OCI-LY1 (cell line): ENCODE measurements at regions not wholly inside any gene's neighbourhood (a gene's known extent, or its start where the extent isn't known, plus 50 kb on each side); places are given as distances from the start of the nearest gene placed in this dataset.

ENCODE experiments used
- H2AFZ ChIP-seq: fragments of 200-600 bp; sonication (generic), shearing (Covaris generic); 2 replicates; pipeline ENCODE4 v1.6.0; 2014; ENCODE audit warnings: antibody characterized with exemption, mild to moderate bottlenecking, low read length
- H3F3A ChIP-seq: fragments of 200-600 bp; sonication (generic), shearing (Covaris generic); 2 replicates; pipeline ENCODE4 v1.6.0; 2014; ENCODE audit warnings: mild to moderate bottlenecking, antibody characterized with exemption, low read length, moderate library complexity; ENCODE audit not compliant: insufficient read depth
- H3K27ac ChIP-seq: fragments of 200-600 bp; sonication (generic); 2 replicates; pipeline ENCODE4 v1.5.1; 2014; ENCODE audit warnings: low read length, mixed run types, mild to moderate bottlenecking, low read depth; ENCODE audit not compliant: poor library complexity, severe bottlenecking
- H3K27me3 ChIP-seq: fragments of 200-600 bp; sonication (generic); 2 replicates; pipeline ENCODE4 v1.6.0; 2014; ENCODE audit warnings: antibody characterized with exemption, mild to moderate bottlenecking, low read length, moderate library complexity; ENCODE audit not compliant: insufficient read depth
- H3K36me3 ChIP-seq: fragments of 200-600 bp; sonication (generic); 2 replicates; pipeline ENCODE4 v1.6.1; 2014; ENCODE audit warnings: mild to moderate bottlenecking, antibody characterized with exemption, low read length, moderate library complexity, mixed read lengths; ENCODE audit not compliant: insufficient read depth
- H3K4me1 ChIP-seq: fragments of 200-600 bp; sonication (generic); 2 replicates; pipeline ENCODE4 v1.5.1; 2014; ENCODE audit warnings: mild to moderate bottlenecking, low read length, moderate library complexity; ENCODE audit not compliant: insufficient read depth, severe bottlenecking
- H3K4me2 ChIP-seq: fragments of 200-600 bp; sonication (generic), shearing (Covaris generic); 2 replicates; pipeline ENCODE4 v1.6.1; 2014; ENCODE audit warnings: low read length
- H3K4me3 ChIP-seq: fragments of 200-600 bp; sonication (generic); 2 replicates; pipeline ENCODE4 v1.5.1; 2014; ENCODE audit warnings: low read length, low read depth, mild to moderate bottlenecking, mixed read lengths; ENCODE audit not compliant: poor library complexity, severe bottlenecking
- H3K79me2 ChIP-seq: fragments of 200-600 bp; shearing (Covaris generic); 2 replicates; pipeline ENCODE4 v1.6.1; 2016; ENCODE audit warnings: mixed run types, low read length, mixed read lengths; ENCODE audit not compliant: insufficient read depth
- H3K9ac ChIP-seq: fragments of 200-600 bp; sonication (generic), shearing (Covaris generic); 2 replicates; pipeline ENCODE4 v1.6.1; 2014; ENCODE audit warnings: mild to moderate bottlenecking, low read length, mixed read lengths
- H3K9me2 ChIP-seq: fragments of 200-600 bp; sonication (generic), shearing (Covaris generic); 2 replicates; pipeline ENCODE4 v1.6.1; 2014; ENCODE audit warnings: low read depth, mild to moderate bottlenecking, low read length, mixed read lengths
- H3K9me3 ChIP-seq: fragments of 200-600 bp; shearing (Covaris generic); 2 replicates; pipeline ENCODE4 v1.6.1; 2014; ENCODE audit warnings: low read length, mixed read lengths
- H4K20me1 ChIP-seq: fragments of 200-600 bp; sonication (generic), shearing (Covaris generic); 2 replicates; pipeline ENCODE4 v1.6.0; 2016; ENCODE audit warnings: mild to moderate bottlenecking, low read length; ENCODE audit not compliant: insufficient read depth
- CTCF ChIP-seq: fragments of 200-600 bp; sonication (generic), shearing (Covaris generic); IDR thresholded peaks from 2 replicates; pipeline ENCODE4 v1.5.1; 2017; ENCODE audit warnings: mild to moderate bottlenecking, antibody characterized with exemption, low read length, moderate library complexity, mixed read lengths
- EZH2 ChIP-seq: fragments of 200-600 bp; sonication (generic), shearing (Covaris generic); IDR thresholded peaks from 2 replicates; pipeline ENCODE4 v1.8.0; 2017; ENCODE audit warnings: borderline replicate concordance, mixed run types, mild to moderate bottlenecking, antibody characterized with exemption, low read length, moderate library complexity, mixed read lengths

GRCh38 chr13:79901336-79901735 is 420.4 kb downstream of the NDFIP2 start:
- Histone ChIP-seq H3K27ac (no peak overlapping the region), H3K9me3 (no peaks in the 10 kb centered on the region), H3K9me2 (no peaks in the 10 kb centered on the region), H3K4me3 (no peak overlapping the region), H3K4me1 (no peaks in the 10 kb centered on the region), H2AFZ (no peak overlapping the region), H3K9ac (no peak overlapping the region), H3F3A (no peaks in the 10 kb centered on the region), H3K79me2 (no peaks in the 10 kb centered on the region), H3K4me2 (no peak overlapping the region), H3K27me3 (no peaks in the 10 kb centered on the region), H4K20me1 (no peaks in the 10 kb centered on the region), H3K36me3 (no peaks in the 10 kb centered on the region)
- TF ChIP-seq EZH2 (no peak), CTCF (no peak)

GRCh38 chr13:79900356-79900755 is 419.4 kb downstream of the NDFIP2 start:
- H3K4me3 ChIP-seq, result no peak overlapping the region
- H3F3A ChIP-seq, result no peaks in the 10 kb centered on the region
- TF ChIP-seq CTCF (no peak), EZH2 (no peak)
- no peak overlapping the region for H3K4me2 ChIP-seq
- H3K27me3 ChIP-seq, result no peaks in the 10 kb centered on the region
- no peak overlapping the region for H3K9ac ChIP-seq
- H3K27ac ChIP-seq, result no peak overlapping the region
- no peaks in the 10 kb centered on the region for H3K4me1 ChIP-seq
- no peaks in the 10 kb centered on the region for H3K79me2 ChIP-seq
- H3K9me2 ChIP-seq, result no peaks in the 10 kb centered on the region
- no peaks in the 10 kb centered on the region for H3K36me3 ChIP-seq
- H2AFZ ChIP-seq, result no peak overlapping the region
- H3K9me3 ChIP-seq, result no peaks in the 10 kb centered on the region
- no peaks in the 10 kb centered on the region for H4K20me1 ChIP-seq

GRCh38 chr13:79898996-79899395 is 418.0 kb downstream of the NDFIP2 start:
- Histone ChIP-seq H3F3A (no peaks in the 10 kb centered on the region), H3K27ac (no peak overlapping the region), H3K27me3 (no peaks in the 10 kb centered on the region), H3K36me3 (no peaks in the 10 kb centered on the region), H3K4me1 (no peaks in the 10 kb centered on the region), H4K20me1 (no peaks in the 10 kb centered on the region), H3K4me3 (no peak overlapping the region), H3K9me3 (no peaks in the 10 kb centered on the region), H3K9me2 (no peaks in the 10 kb centered on the region), H3K79me2 (no peaks in the 10 kb centered on the region), H2AFZ (no peak overlapping the region), H3K9ac (no peak overlapping the region), H3K4me2 (no peak overlapping the region)
- no peak for TF ChIP-seq CTCF
- TF ChIP-seq EZH2, result no peak
